NCI-H187 treated with DMSO at 0.1 percent for 48 hours (cell line): ENCODE measurements at regions not wholly inside any gene's neighbourhood (a gene's known extent, or its start where the extent isn't known, plus 50 kb on each side); places are given as distances from the start of the nearest gene placed in this dataset.
"Not testable (repeated sequence)": the region's sequence is repeated elsewhere in the genome, so short reads cannot be mapped to it uniquely, and the experiment has no call there.

Experiments
- DNase-seq: peaks from one replicate; lab custom pipeline; 2025; lab: John Stamatoyannopoulos, UW

GRCh38 chr10:23754941-23755340 is 316.1 kb downstream of the OTUD1 start:
- DNase-seq = no peak

DNA sequence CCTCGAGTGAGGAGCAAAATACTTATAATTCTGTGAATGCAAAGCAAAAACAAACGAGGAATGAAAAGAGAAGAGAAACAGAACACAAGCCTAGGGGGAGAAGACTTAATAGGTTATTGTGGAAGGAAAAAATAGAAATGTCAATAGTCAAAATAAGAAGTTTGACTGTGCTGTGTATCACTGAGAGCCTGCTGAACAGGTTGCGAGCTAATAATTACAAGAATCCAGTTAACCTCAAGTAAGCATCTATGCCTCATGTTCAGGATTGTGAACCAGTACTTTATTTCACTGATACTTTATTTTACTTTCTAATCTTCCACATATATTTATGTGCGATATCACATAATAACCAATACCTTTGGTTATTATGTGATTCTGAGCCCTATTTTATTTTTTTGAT is 316.7 kb downstream of the OTUD1 start:
- DNase-seq = no peak

- DNase-seq = no peak
Observed at GRCh38 chr10:23768281-23768680, 329.4 kb downstream of the OTUD1 start.

GRCh38 chr10:23777153-23777552 is 338.3 kb downstream of the OTUD1 start:
- DNase-seq = no peak

- no peak for DNase-seq
Observed at GRCh38 chr10:23779301-23779700, 340.4 kb downstream of the OTUD1 start.

DNA sequence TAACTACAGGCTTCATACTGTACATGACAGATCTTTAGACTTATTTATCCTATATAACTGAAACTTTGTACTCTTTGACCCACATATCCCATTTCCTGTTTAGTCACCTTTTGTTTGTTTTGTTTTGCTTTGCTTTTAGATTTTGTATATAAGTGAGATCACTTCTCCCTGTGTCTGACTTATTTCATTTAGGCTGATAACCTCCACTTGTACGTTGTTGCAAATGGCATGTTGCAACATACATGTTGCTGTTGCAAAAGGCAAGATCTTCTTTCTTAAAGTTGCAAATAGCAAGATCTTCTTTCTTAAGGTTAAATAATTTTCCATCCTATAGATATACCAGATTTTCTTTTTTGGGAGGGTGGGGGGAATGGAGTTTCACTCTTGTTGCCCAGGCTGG is 341.5 kb downstream of the OTUD1 start:
- DNase-seq = no peak

GRCh38 chr10:23786594-23786993 is 347.7 kb downstream of the OTUD1 start:
- no peak for DNase-seq

- DNase-seq = no peak
Observed at GRCh38 chr10:23793577-23793976, 354.7 kb downstream of the OTUD1 start.

GRCh38 chr10:23797452-23797851 is 358.6 kb downstream of the OTUD1 start:
- not testable (repeated sequence) for DNase-seq

GRCh38 chr10:23804125-23804524 is 365.2 kb downstream of the OTUD1 start:
- no peak for DNase-seq

- DNase-seq = no peak
Observed at GRCh38 chr10:23813687-23814086, 374.8 kb downstream of the OTUD1 start.

- no peak for DNase-seq
Observed at GRCh38 chr10:23818484-23818883, 379.6 kb downstream of the OTUD1 start.

- DNase-seq = no peak
Observed at GRCh38 chr10:23820792-23821191, 381.9 kb downstream of the OTUD1 start.

DNA sequence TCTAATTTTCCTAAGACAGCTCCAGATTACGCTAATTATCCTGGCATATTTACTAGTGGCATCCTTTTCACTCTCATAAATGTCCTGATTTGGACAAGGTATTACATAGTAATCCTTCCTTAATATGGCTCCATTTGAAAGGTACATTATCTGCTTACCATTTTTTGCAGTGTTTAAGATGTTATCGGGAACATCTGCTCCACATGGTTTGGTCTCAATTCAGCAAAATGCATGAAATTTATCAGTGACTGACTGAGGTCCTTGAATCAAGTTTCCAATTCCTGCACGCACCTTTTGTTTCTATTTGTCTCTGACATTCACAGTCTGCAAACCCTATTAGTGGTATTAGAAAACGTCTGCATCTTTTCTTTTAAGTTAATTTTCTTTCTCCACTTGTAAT is 384.1 kb upstream of the KIAA1217 start:
- no peak for DNase-seq

GRCh38 chr10:23826421-23826820 is 382.5 kb upstream of the KIAA1217 start:
- DNase-seq = no peak

- DNase-seq = no peak
Observed at GRCh38 chr10:23829556-23829955, 379.4 kb upstream of the KIAA1217 start.

DNA sequence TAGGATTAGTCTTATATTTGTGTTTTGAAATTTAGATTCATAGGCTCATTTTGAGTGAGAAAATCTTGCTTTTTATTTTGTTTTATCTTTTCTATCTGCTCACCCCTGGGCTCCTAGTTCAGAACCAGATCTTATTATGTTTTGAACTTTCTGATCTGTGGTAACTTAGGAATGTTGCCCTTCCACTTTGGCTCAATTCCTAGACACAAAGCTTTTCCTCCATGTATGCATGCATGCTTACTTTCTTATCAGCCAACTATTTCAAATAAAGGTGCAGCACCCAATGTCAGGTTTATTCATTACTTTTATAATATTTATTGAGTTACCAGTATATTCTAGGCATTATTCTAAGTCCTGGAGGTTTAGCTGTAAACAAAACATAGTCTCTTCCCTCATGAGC is 374.8 kb upstream of the KIAA1217 start:
- DNase-seq = no peak

- no peak for DNase-seq
Observed at GRCh38 chr10:23850631-23851030, 358.3 kb upstream of the KIAA1217 start.

- no peak for DNase-seq
Observed at GRCh38 chr10:23859598-23859997, 349.3 kb upstream of the KIAA1217 start.

DNA sequence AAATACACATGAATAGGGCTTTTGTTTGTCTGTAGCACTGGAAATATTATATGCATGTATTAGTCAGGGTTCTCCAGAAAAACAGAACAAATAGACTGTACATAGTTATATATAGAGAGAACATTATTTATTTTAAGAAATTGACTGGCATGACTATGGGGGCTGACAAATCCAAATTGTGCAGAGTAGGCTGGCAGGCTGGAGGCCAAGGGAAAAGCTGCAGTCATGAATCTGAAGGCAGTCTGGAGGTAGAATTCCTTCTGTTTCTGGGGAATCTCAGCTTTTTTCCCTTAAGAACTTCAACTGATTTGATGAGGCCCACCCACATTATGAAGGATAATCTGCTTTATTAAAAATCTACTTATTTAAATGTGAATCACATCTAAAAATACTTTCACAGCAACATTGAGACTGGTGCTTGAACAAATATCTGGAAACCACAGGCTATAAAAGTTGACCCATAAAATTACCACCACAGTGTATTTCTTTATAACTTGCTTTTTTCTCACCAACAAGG is 344.2 kb upstream of the KIAA1217 start:
- DNase-seq = no peak

DNA sequence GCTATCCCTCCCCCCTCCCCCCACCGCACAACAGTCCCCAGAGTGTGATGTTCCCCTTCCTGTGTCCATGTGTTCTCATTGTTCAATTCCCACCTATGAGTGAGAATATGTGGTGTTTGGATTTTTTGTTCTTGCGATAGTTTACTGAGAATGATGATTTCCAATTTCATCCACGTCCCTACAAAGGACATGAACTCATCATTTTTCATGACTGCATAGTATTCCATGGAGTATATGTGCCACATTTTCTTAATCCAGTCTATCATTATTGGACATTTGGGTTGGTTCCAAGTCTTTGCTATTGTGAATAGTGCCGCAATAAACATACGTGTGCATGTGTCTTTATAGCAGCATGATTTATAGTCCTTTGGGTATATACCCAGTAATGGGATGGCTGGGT is 342.0 kb upstream of the KIAA1217 start:
- not testable (repeated sequence) for DNase-seq

- DNase-seq = no peak
Observed at GRCh38 chr10:23868121-23868520, 340.8 kb upstream of the KIAA1217 start.

DNA sequence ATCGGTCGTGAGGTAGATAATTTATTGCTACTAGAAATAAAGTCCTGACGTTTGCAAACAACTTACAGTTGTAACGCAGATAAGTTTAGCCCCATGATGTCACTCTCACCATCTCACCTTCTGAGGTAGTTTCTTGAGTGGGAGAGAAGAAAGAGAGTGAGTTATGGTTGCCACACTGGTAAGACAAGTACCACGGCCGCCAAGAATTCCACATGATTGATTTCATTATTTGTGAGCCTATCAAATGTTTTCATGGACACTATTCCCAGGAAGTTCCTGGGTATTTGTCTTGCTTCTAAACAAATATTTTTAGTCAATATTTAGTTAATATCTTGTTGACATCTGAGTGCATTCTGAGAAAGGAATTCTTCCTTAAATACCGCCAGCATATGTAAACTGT is 339.4 kb upstream of the KIAA1217 start:
- DNase-seq = no peak

GRCh38 chr10:23869996-23870395 is 338.9 kb upstream of the KIAA1217 start:
- no peak for DNase-seq
